OCI-LY1 (cell line): ENCODE measurements at regions not wholly inside any gene's neighbourhood (a gene's known extent, or its start where the extent isn't known, plus 50 kb on each side); places are given as distances from the start of the nearest gene placed in this dataset.
"Not testable (repeated sequence)": the region's sequence is repeated elsewhere in the genome, so short reads cannot be mapped to it uniquely, and the experiment has no call there.

ENCODE experiments used
- H2AFZ ChIP-seq: fragments of 200-600 bp; sonication (generic), shearing (Covaris generic); 2 replicates; pipeline ENCODE4 v1.6.0; 2014; ENCODE audit warnings: antibody characterized with exemption, mild to moderate bottlenecking, low read length
- H3F3A ChIP-seq: fragments of 200-600 bp; sonication (generic), shearing (Covaris generic); 2 replicates; pipeline ENCODE4 v1.6.0; 2014; ENCODE audit warnings: mild to moderate bottlenecking, antibody characterized with exemption, low read length, moderate library complexity; ENCODE audit not compliant: insufficient read depth
- H3K27ac ChIP-seq: fragments of 200-600 bp; sonication (generic); 2 replicates; pipeline ENCODE4 v1.5.1; 2014; ENCODE audit warnings: low read length, mixed run types, mild to moderate bottlenecking, low read depth; ENCODE audit not compliant: poor library complexity, severe bottlenecking
- H3K27me3 ChIP-seq: fragments of 200-600 bp; sonication (generic); 2 replicates; pipeline ENCODE4 v1.6.0; 2014; ENCODE audit warnings: antibody characterized with exemption, mild to moderate bottlenecking, low read length, moderate library complexity; ENCODE audit not compliant: insufficient read depth
- H3K36me3 ChIP-seq: fragments of 200-600 bp; sonication (generic); 2 replicates; pipeline ENCODE4 v1.6.1; 2014; ENCODE audit warnings: mild to moderate bottlenecking, antibody characterized with exemption, low read length, moderate library complexity, mixed read lengths; ENCODE audit not compliant: insufficient read depth
- H3K4me1 ChIP-seq: fragments of 200-600 bp; sonication (generic); 2 replicates; pipeline ENCODE4 v1.5.1; 2014; ENCODE audit warnings: mild to moderate bottlenecking, low read length, moderate library complexity; ENCODE audit not compliant: insufficient read depth, severe bottlenecking
- H3K4me2 ChIP-seq: fragments of 200-600 bp; sonication (generic), shearing (Covaris generic); 2 replicates; pipeline ENCODE4 v1.6.1; 2014; ENCODE audit warnings: low read length
- H3K4me3 ChIP-seq: fragments of 200-600 bp; sonication (generic); 2 replicates; pipeline ENCODE4 v1.5.1; 2014; ENCODE audit warnings: low read length, low read depth, mild to moderate bottlenecking, mixed read lengths; ENCODE audit not compliant: poor library complexity, severe bottlenecking
- H3K79me2 ChIP-seq: fragments of 200-600 bp; shearing (Covaris generic); 2 replicates; pipeline ENCODE4 v1.6.1; 2016; ENCODE audit warnings: mixed run types, low read length, mixed read lengths; ENCODE audit not compliant: insufficient read depth
- H3K9ac ChIP-seq: fragments of 200-600 bp; sonication (generic), shearing (Covaris generic); 2 replicates; pipeline ENCODE4 v1.6.1; 2014; ENCODE audit warnings: mild to moderate bottlenecking, low read length, mixed read lengths
- H3K9me2 ChIP-seq: fragments of 200-600 bp; sonication (generic), shearing (Covaris generic); 2 replicates; pipeline ENCODE4 v1.6.1; 2014; ENCODE audit warnings: low read depth, mild to moderate bottlenecking, low read length, mixed read lengths
- H3K9me3 ChIP-seq: fragments of 200-600 bp; shearing (Covaris generic); 2 replicates; pipeline ENCODE4 v1.6.1; 2014; ENCODE audit warnings: low read length, mixed read lengths
- H4K20me1 ChIP-seq: fragments of 200-600 bp; sonication (generic), shearing (Covaris generic); 2 replicates; pipeline ENCODE4 v1.6.0; 2016; ENCODE audit warnings: mild to moderate bottlenecking, low read length; ENCODE audit not compliant: insufficient read depth
- EZH2 ChIP-seq: fragments of 200-600 bp; sonication (generic), shearing (Covaris generic); IDR thresholded peaks from 2 replicates; pipeline ENCODE4 v1.8.0; 2017; ENCODE audit warnings: borderline replicate concordance, mixed run types, mild to moderate bottlenecking, antibody characterized with exemption, low read length, moderate library complexity, mixed read lengths
- TF ChIP-seq, protein P1 (sequence below): fragments of 200-600 bp; sonication (generic), shearing (Covaris generic); IDR thresholded peaks from 2 replicates; pipeline ENCODE4 v1.5.1; 2017; ENCODE audit warnings: mild to moderate bottlenecking, antibody characterized with exemption, low read length, moderate library complexity, mixed read lengths

- no peaks in the 10 kb centered on the region for H3K27me3 ChIP-seq
- no peaks in the 10 kb centered on the region for H3K36me3 ChIP-seq
- H3K9me2 ChIP-seq: no peaks in the 10 kb centered on the region
- H3K4me3 ChIP-seq: no peak overlapping the region
- no peak overlapping the region for H2AFZ ChIP-seq
- no peak for TF ChIP-seq EZH2
- TF ChIP-seq, protein P1, sequence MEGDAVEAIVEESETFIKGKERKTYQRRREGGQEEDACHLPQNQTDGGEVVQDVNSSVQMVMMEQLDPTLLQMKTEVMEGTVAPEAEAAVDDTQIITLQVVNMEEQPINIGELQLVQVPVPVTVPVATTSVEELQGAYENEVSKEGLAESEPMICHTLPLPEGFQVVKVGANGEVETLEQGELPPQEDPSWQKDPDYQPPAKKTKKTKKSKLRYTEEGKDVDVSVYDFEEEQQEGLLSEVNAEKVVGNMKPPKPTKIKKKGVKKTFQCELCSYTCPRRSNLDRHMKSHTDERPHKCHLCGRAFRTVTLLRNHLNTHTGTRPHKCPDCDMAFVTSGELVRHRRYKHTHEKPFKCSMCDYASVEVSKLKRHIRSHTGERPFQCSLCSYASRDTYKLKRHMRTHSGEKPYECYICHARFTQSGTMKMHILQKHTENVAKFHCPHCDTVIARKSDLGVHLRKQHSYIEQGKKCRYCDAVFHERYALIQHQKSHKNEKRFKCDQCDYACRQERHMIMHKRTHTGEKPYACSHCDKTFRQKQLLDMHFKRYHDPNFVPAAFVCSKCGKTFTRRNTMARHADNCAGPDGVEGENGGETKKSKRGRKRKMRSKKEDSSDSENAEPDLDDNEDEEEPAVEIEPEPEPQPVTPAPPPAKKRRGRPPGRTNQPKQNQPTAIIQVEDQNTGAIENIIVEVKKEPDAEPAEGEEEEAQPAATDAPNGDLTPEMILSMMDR: no peak
- H3K9me3 ChIP-seq: no peaks in the 10 kb centered on the region
- H3F3A ChIP-seq: no peaks in the 10 kb centered on the region
- no peaks in the 10 kb centered on the region for H3K4me1 ChIP-seq
- H3K27ac ChIP-seq: no peak overlapping the region
- H3K9ac ChIP-seq: no peak overlapping the region
- no peak overlapping the region for H3K4me2 ChIP-seq
- H3K79me2 ChIP-seq: no peaks in the 10 kb centered on the region
- no peaks in the 10 kb centered on the region for H4K20me1 ChIP-seq
Measured at GRCh38 chr9:102360846-102361245, 622.4 kb upstream of the GRIN3A start.

DNA sequence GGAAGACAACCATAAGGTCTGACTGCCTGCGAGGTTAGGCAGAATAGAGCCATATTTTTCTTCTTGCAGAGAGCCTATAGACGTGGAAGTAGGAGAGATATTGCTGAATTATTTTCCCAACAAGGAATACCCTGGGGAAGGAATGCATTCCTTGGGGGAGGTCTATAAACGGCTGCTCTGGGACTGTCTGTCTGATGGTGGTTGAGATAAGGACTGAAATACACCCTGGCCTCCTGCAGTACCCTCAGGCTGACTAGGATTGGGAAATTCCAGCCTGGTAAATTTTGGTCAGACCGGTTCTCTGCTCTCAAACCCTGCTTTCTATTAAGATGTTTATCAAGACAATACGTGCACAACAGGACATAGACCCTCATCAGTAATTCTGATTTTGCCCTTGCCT is 617.5 kb upstream of the GRIN3A start:
- H3K36me3 ChIP-seq: no peaks in the 10 kb centered on the region
- H2AFZ ChIP-seq: no peak overlapping the region
- no peaks in the 10 kb centered on the region for H4K20me1 ChIP-seq
- no peak overlapping the region for H3K27ac ChIP-seq
- H3K9me3 ChIP-seq: no peaks in the 10 kb centered on the region
- no peaks in the 10 kb centered on the region for H3F3A ChIP-seq
- H3K4me3 ChIP-seq: no peak overlapping the region
- H3K79me2 ChIP-seq: no peaks in the 10 kb centered on the region
- TF ChIP-seq EZH2: no peak
- TF ChIP-seq, protein P1: no peak
- no peak overlapping the region for H3K9ac ChIP-seq
- H3K27me3 ChIP-seq: no peaks in the 10 kb centered on the region
- H3K4me1 ChIP-seq: no peaks in the 10 kb centered on the region
- no peak overlapping the region for H3K4me2 ChIP-seq
- no peaks in the 10 kb centered on the region for H3K9me2 ChIP-seq

DNA sequence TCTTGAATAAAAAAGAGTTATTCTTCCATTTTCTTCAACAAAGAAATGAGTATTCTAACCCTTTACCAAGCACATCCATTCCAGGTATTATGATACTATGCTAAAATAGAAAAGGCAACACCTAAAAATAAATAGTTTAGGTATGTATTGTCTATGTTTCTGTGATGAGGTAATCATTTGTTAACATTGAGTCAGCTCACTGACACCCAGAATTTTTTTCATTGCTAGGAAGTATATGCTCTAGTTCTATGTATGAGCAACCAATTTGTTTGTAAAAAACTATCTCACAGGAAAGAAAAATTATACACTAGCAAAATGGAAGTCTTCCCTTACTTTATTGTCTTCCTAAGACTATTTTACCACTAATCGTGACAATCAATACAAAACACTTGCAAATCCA is 615.6 kb upstream of the GRIN3A start:
- H3K27ac ChIP-seq: no peak overlapping the region
- no peaks in the 10 kb centered on the region for H3F3A ChIP-seq
- H3K27me3 ChIP-seq: no peaks in the 10 kb centered on the region
- H3K9me2 ChIP-seq: no peaks in the 10 kb centered on the region
- no peak overlapping the region for H2AFZ ChIP-seq
- TF ChIP-seq, protein P1: no peak
- TF ChIP-seq EZH2: no peak
- no peaks in the 10 kb centered on the region for H3K79me2 ChIP-seq
- H3K36me3 ChIP-seq: no peaks in the 10 kb centered on the region
- H4K20me1 ChIP-seq: no peaks in the 10 kb centered on the region
- no peak overlapping the region for H3K9ac ChIP-seq
- H3K9me3 ChIP-seq: no peaks in the 10 kb centered on the region
- no peaks in the 10 kb centered on the region for H3K4me1 ChIP-seq
- no peak overlapping the region for H3K4me3 ChIP-seq
- H3K4me2 ChIP-seq: no peak overlapping the region

DNA sequence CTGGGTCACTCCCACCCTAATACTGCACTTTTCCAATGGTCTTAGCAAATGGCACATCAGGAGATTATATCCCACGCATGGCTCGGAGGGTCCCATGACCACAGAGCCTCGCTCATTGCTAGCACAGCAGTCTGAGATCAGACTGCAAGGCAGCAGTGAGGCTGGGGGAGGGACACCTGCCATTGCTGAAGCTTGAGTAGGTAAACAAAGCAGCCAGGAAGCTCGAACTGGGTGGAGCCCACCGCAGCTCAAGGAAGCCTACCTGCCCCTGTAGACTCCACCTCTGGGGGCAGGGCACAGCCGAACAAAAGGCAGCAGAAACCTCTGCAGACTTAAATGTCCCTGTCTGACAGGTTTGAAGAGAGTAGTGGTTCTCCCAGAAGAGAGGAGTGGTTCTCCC is 599.0 kb upstream of the GRIN3A start:
- not testable (repeated sequence) for H3K4me3 ChIP-seq, H3K4me2 ChIP-seq, H3K9me2 ChIP-seq, H4K20me1 ChIP-seq, H3K4me1 ChIP-seq, H3K79me2 ChIP-seq, H2AFZ ChIP-seq, H3K9me3 ChIP-seq, H3K27ac ChIP-seq, H3F3A ChIP-seq, H3K9ac ChIP-seq, H3K36me3 ChIP-seq, H3K27me3 ChIP-seq
